Parathyroid adenoma (tissue), 2 donors: ENCODE measurements at regions not wholly inside any gene's neighbourhood (a gene's known extent, or its start where the extent isn't known, plus 50 kb on each side); places are given as distances from the start of the nearest gene placed in this dataset.

ENCODE experiments used
- H2AFZ ChIP-seq: fragments of 300-600 bp; sonication (generic); one replicate; pipeline ENCODE4 v1.7.0; 2017; ENCODE audit warnings: antibody characterized with exemption, mild to moderate bottlenecking
- H3K27ac ChIP-seq: fragments of 300-600 bp; sonication (generic); one replicate; pipeline ENCODE4 v1.7.0; 2017
- H3K27me3 ChIP-seq: fragments of 300-600 bp; sonication (generic); one replicate; pipeline ENCODE4 v1.7.0; 2017; ENCODE audit warnings: low read length; ENCODE audit not compliant: control insufficient read depth, insufficient read depth
- H3K36me3 ChIP-seq: fragments of 300-600 bp; sonication (generic); one replicate; pipeline ENCODE4 v1.7.0; 2017; ENCODE audit warnings: low read length; ENCODE audit not compliant: control insufficient read depth, insufficient read depth
- H3K4me1 ChIP-seq: fragments of 300-600 bp; sonication (generic); one replicate; pipeline ENCODE4 v1.7.0; 2017; ENCODE audit warnings: control low read depth
- H3K4me2 ChIP-seq: fragments of 300-600 bp; sonication (generic); one replicate; pipeline ENCODE4 v1.7.0; 2017; ENCODE audit warnings: low read length
- H3K4me3 ChIP-seq: fragments of 300-600 bp; sonication (generic); one replicate; pipeline ENCODE4 v1.7.0; 2017; ENCODE audit warnings: low read depth, low read length
- H3K79me2 ChIP-seq: fragments of 300-600 bp; sonication (generic); one replicate; pipeline ENCODE4 v1.7.0; 2017; ENCODE audit warnings: control low read depth
- H3K9ac ChIP-seq: fragments of 300-600 bp; sonication (generic); one replicate; pipeline ENCODE4 v1.7.0; 2017; ENCODE audit warnings: mild to moderate bottlenecking
- H3K9me3 ChIP-seq: fragments of 300-600 bp; sonication (generic); one replicate; pipeline ENCODE4 v1.7.0; 2017; ENCODE audit warnings: low read length; ENCODE audit not compliant: control insufficient read depth
- TF ChIP-seq, protein P1 (sequence below): fragments of 300-600 bp; sonication (generic); IDR thresholded peaks from one replicate; pipeline ENCODE4 v1.7.0; 2017; ENCODE audit warnings: antibody characterized with exemption, mild to moderate bottlenecking
- donor health status: primary hyperparathyroidism.

DNA sequence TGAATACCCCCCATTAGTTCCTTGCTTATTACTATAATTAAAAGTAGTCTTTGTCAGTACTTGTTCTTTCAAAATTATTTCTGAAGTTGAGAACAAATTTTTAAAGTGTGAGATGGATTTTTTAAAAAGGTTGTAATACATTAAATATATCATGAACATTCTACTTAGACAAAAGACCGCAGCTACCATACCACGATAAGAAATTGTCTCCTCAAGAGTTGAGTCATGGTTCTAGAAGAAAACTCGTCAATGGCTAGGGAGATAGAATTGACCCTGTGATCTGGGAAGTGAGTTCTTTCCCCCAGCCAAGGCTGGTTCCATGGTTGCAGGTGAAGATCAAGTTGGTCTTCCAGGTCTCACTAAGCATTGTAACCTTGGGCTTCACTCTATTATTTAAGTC, 67.8 kb upstream of the ACYP2 start:
- H3K27ac ChIP-seq, result no peak overlapping the region
- no peaks in the 10 kb centered on the region for H3K27me3 ChIP-seq
- H2AFZ ChIP-seq, result no peak overlapping the region
- TF ChIP-seq, protein P1, sequence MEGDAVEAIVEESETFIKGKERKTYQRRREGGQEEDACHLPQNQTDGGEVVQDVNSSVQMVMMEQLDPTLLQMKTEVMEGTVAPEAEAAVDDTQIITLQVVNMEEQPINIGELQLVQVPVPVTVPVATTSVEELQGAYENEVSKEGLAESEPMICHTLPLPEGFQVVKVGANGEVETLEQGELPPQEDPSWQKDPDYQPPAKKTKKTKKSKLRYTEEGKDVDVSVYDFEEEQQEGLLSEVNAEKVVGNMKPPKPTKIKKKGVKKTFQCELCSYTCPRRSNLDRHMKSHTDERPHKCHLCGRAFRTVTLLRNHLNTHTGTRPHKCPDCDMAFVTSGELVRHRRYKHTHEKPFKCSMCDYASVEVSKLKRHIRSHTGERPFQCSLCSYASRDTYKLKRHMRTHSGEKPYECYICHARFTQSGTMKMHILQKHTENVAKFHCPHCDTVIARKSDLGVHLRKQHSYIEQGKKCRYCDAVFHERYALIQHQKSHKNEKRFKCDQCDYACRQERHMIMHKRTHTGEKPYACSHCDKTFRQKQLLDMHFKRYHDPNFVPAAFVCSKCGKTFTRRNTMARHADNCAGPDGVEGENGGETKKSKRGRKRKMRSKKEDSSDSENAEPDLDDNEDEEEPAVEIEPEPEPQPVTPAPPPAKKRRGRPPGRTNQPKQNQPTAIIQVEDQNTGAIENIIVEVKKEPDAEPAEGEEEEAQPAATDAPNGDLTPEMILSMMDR, result no peak
- H3K4me3 ChIP-seq, result no peak overlapping the region
- H3K9ac ChIP-seq, result no peak overlapping the region
- no peaks in the 10 kb centered on the region for H3K79me2 ChIP-seq
- no peak overlapping the region for H3K4me2 ChIP-seq
- H3K4me1 ChIP-seq, result no peaks in the 10 kb centered on the region
- H3K36me3 ChIP-seq, result no peaks in the 10 kb centered on the region
- no peaks in the 10 kb centered on the region for H3K9me3 ChIP-seq

GRCh38 chr2:54047091-54047490, 68.3 kb upstream of the ACYP2 start:
- Histone ChIP-seq H3K9me3 (no peaks in the 10 kb centered on the region), H3K79me2 (no peaks in the 10 kb centered on the region), H3K27me3 (no peaks in the 10 kb centered on the region), H3K4me1 (no peaks in the 10 kb centered on the region), H2AFZ (no peak overlapping the region), H3K36me3 (no peaks in the 10 kb centered on the region), H3K4me2 (no peak overlapping the region), H3K4me3 (no peak overlapping the region), H3K27ac (no peak overlapping the region), H3K9ac (no peak overlapping the region)
- TF ChIP-seq, protein P1, result no peak

DNA sequence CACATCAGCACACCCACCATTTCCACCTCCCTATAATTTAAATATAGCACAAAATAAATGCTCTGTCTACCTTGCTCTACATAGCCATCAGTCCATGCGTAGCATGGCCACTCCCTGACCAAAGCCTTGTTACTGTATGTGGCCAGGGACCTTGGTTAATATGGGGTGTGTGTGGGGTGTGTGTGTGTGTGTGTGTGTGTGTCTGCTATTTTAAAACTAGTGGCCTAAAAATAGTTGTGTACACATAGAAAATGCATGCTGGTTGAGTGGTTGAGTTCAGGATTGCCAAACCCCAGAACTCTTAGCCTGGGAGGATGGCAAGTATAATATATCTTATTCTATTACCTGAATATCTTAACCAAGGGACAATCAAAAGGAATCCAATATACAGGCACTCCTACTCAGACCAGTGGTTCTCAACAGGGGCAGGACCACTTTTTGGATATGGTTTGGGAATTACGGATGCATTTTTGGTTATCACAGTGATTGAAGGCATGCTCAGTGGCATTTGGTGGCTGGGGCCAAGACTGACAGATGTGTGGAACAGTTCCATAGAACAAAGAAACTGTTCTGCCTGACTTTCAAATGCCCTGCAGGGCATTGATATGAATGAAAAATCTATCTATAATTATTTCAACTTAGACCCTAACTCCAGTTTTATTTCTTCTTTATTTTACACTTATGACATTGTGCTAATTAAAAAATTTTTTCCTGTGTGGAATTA, 72.3 kb upstream of the PSME4 start:
- no peaks in the 10 kb centered on the region for H3K4me1 ChIP-seq
- H3K4me2 ChIP-seq, result no peak overlapping the region
- H3K79me2 ChIP-seq, result no peaks in the 10 kb centered on the region
- no peaks in the 10 kb centered on the region for H3K9me3 ChIP-seq
- H3K27ac ChIP-seq, result no peak overlapping the region
- H2AFZ ChIP-seq, result no peak overlapping the region
- no peak overlapping the region for H3K4me3 ChIP-seq
- H3K36me3 ChIP-seq, result no peaks in the 10 kb centered on the region
- H3K9ac ChIP-seq, result no peak overlapping the region
- no peaks in the 10 kb centered on the region for H3K27me3 ChIP-seq
- TF ChIP-seq, protein P1, result no peak

- H3K27me3 ChIP-seq, result no peaks in the 10 kb centered on the region
- no peak overlapping the region for H3K27ac ChIP-seq
- no peak overlapping the region for H2AFZ ChIP-seq
- no peak overlapping the region for H3K4me2 ChIP-seq
- no peak overlapping the region for H3K4me3 ChIP-seq
- TF ChIP-seq, protein P1, result no peak
- H3K4me1 ChIP-seq, result no peaks in the 10 kb centered on the region
- H3K9ac ChIP-seq, result no peak overlapping the region
- H3K79me2 ChIP-seq, result no peaks in the 10 kb centered on the region
- H3K9me3 ChIP-seq, result no peaks in the 10 kb centered on the region
- no peaks in the 10 kb centered on the region for H3K36me3 ChIP-seq
Measured at GRCh38 chr2:54042341-54042740, 71.5 kb upstream of the PSME4 start.

DNA sequence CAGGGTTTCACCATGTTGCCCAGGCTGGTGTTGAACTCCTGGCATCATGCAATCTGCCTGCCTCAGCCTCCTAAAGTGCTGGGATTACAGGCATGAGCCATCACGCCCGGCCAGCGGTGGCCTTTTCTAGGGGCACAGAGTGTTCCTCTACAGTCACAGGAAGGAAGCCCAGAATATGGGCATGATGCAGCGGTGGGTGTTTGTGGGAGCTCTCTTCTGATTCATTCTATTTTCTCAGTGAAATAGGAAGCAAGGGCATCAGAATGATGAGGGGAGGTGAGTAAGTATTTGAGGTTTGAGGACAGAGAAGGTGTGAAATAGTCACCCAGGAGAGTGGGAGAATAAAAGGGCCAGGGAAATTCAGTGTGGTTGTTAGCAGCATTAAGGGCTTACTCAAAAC, 70.3 kb upstream of the PSME4 start:
- no peak overlapping the region for H3K9ac ChIP-seq
- TF ChIP-seq, protein P1, result no peak
- H3K4me2 ChIP-seq, result no peak overlapping the region
- no peaks in the 10 kb centered on the region for H3K27me3 ChIP-seq
- no peak overlapping the region for H3K4me3 ChIP-seq
- no peak overlapping the region for H3K27ac ChIP-seq
- no peaks in the 10 kb centered on the region for H3K4me1 ChIP-seq
- no peaks in the 10 kb centered on the region for H3K79me2 ChIP-seq
- no peak overlapping the region for H2AFZ ChIP-seq
- H3K9me3 ChIP-seq, result no peaks in the 10 kb centered on the region
- no peaks in the 10 kb centered on the region for H3K36me3 ChIP-seq
